Stomach (tissue), 4 donors: ENCODE measurements at regions not wholly inside any gene's neighbourhood (a gene's known extent, or its start where the extent isn't known, plus 50 kb on each side); places are given as distances from the start of the nearest gene placed in this dataset.

ENCODE experiments used
- CTCF ChIP-seq, 7 experiments: fragments of 450-650 bp in 4 of 7; fragments of 200-600 bp in 3 of 7; sonication (generic) in 3 of 7; IDR thresholded peaks; one replicate each; pipeline ENCODE4 v1.5.1; 2016 to 2019; ENCODE audit warnings: antibody characterized with exemption in 7 of 7, control low read depth in 2 of 7, mild to moderate bottlenecking in 1 of 7
- EP300 ChIP-seq: sonication (generic); formaldehyde crosslinking; IDR thresholded peaks from one replicate; pipeline ENCODE4 v1.6.1; 2017; ENCODE audit warnings: antibody characterized with exemption
- POLR2A ChIP-seq, 4 donors: fragments of 450-650 bp; IDR thresholded peaks; one replicate each; pipeline ENCODE4 v1.6.1; 2016; ENCODE audit warnings: antibody characterized with exemption in 4 of 4, control low read depth in 2 of 4, mild to moderate bottlenecking in 1 of 4, moderate library complexity in 1 of 4
- POLR2AphosphoS5 ChIP-seq, 3 donors: sonication (generic); formaldehyde crosslinking; IDR thresholded peaks; one replicate each; pipeline ENCODE4 v1.6.1; 2016; ENCODE audit warnings: antibody characterized with exemption in 3 of 3

GRCh38 chr10:61323726-61324125 lies 129.5 kb downstream of the TMEM26 start:
- TF ChIP-seq CTCF (IDR thresholded peaks at IDR 0.05) (no peak), POLR2A (IDR thresholded peaks at IDR 0.05) (no peak), EP300 (no peak), POLR2AphosphoS5 (IDR thresholded peaks at IDR 0.05) (no peak)
